ENCODE measurements at regions not wholly inside any gene's neighbourhood (a gene's known extent, or its start where the extent isn't known, plus 50 kb on each side); places are given as distances from the start of the nearest gene placed in this dataset.

DNA sequence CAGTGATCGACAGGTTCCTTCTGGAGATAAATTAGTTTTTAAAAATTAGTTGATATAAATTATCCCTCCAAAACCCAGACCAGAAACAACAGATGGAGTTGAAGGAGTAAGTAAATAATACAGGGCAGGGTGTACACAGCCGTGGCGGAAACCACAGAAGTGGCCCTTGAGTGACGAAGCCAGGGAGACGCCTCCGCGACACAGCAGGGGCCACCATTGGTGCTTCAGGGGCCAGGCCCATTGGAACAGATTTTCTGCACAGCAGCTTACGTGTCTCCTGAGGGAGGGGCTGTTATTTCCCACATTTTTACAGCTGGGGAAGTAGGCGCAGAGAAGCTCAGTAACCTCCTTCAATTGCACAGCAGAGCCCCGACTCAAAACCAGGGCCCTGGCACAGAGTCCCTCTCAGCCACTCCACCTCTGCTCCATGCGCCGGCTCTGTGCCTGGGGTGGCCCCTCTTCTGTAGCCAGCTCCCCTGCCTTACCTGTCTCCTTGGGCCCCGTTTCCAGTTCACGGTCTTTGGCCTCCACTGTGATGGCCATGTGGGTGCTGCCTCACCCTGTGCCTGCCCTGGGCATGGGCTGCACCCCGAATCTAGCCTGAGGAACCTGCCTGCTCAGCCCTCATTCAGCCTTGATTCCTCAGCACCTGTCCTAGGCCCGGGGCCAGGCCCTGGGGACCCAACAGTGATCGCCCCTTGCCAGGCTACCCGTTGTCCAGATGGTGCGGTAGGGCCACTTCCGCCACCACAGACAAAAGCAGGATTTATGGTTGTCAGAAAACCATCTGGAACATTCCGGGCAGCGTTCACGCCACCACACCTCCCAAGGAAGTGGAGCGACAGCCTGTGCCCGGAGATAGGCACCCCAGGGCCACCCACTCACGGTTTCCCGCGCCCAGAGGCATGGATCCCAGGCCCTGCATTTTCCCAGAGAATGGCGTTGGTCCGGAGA is 128.5 kb upstream of the GSE1 start:
- Histone ChIP-seq H3K79me1 (ENCODE audit: low read length) (no peaks in the 10 kb centered on the region), H4K5ac (ENCODE audit: low read length) (no peak overlapping the region), H3K56ac (ENCODE audit: low read length) (no peak overlapping the region), H3K23ac (ENCODE audit: low read length) (no peak overlapping the region), H3K27ac (ENCODE audit: low read depth, low read length) (no peak overlapping the region), H3K18ac (ENCODE audit: low read length) (no peak overlapping the region), H3K4ac (ENCODE audit: low read depth, low read length) (no peak overlapping the region), H2BK5ac (ENCODE audit: low read length) (no peak overlapping the region), H3K4me3 (ENCODE audit: low read length) (no peak overlapping the region), H3K79me2 (ENCODE audit: control insufficient read depth, insufficient read depth, low read length) (no peaks in the 10 kb centered on the region), H2AK5ac (ENCODE audit: low read length) (no peak overlapping the region), H3K9ac (ENCODE audit: low read length) (no peak overlapping the region), H3K4me2 (ENCODE audit: low read length) (no peak overlapping the region), H2BK120ac (ENCODE audit: low read depth, low read length) (no peak overlapping the region), H3K27me3 (ENCODE audit: insufficient read depth, low read length, poor library complexity) (no peaks in the 10 kb centered on the region), H4K8ac (ENCODE audit: low read depth, low read length) (no peak overlapping the region), H3K4me1 (ENCODE audit: control insufficient read depth, low read depth, low read length) (no peaks in the 10 kb centered on the region), H2BK15ac (replicated peaks; ENCODE audit: low read depth) (no peak overlapping the region), H3K36me3 (ENCODE audit: control insufficient read depth, insufficient read depth, low read length) (no peaks in the 10 kb centered on the region)
- WGBS (ENCODE audit: extremely low coverage, insufficient coverage, low lambda C conversion rate): no CpG with 5 or more reads among the region's 30 CpGs
- no peak for DNase-seq

DNA sequence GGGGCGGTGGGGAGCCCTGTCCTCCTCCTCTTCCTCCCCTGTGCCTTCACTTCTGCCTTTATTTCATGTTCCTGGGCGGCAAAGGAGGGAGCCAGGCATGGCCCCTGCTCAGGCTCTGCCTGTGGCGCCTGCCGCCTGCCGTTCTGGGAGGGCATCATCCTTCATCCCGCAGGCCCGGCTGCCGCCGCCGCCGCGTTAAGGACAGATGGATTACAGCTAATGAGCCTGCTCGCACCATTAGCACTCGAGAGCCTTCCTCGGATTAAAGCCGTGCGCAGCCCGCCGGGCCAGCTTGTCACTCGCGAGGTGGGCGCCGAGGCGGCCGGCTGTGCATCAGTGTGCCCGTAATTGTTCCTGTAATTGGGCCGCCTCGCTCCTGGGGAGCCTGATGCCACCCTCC is 127.7 kb upstream of the GSE1 start:
- H4K5ac ChIP-seq (ENCODE audit: low read length): no peak overlapping the region
- H4K8ac ChIP-seq (ENCODE audit: low read depth, low read length): no peak overlapping the region
- H3K79me2 ChIP-seq (ENCODE audit: control insufficient read depth, insufficient read depth, low read length): no peaks in the 10 kb centered on the region
- no peak overlapping the region for H3K4me3 ChIP-seq (ENCODE audit: low read length)
- no peak for DNase-seq
- H3K56ac ChIP-seq (ENCODE audit: low read length): no peak overlapping the region
- H2BK15ac ChIP-seq (replicated peaks; ENCODE audit: low read depth): no peak overlapping the region
- WGBS (ENCODE audit: extremely low coverage, insufficient coverage, low lambda C conversion rate): no CpG with 5 or more reads among the region's 28 CpGs
- no peak overlapping the region for H3K4ac ChIP-seq (ENCODE audit: low read depth, low read length)
- H3K36me3 ChIP-seq (ENCODE audit: control insufficient read depth, insufficient read depth, low read length): no peaks in the 10 kb centered on the region
- no peak overlapping the region for H2BK5ac ChIP-seq (ENCODE audit: low read length)
- no peak overlapping the region for H2BK120ac ChIP-seq (ENCODE audit: low read depth, low read length)
- H3K4me1 ChIP-seq (ENCODE audit: control insufficient read depth, low read depth, low read length): no peaks in the 10 kb centered on the region
- H3K18ac ChIP-seq (ENCODE audit: low read length): no peak overlapping the region
- no peak overlapping the region for H3K27ac ChIP-seq (ENCODE audit: low read depth, low read length)
- no peak overlapping the region for H2AK5ac ChIP-seq (ENCODE audit: low read length)
- H3K9ac ChIP-seq (ENCODE audit: low read length): no peak overlapping the region
- no peaks in the 10 kb centered on the region for H3K79me1 ChIP-seq (ENCODE audit: low read length)
- H3K27me3 ChIP-seq (ENCODE audit: insufficient read depth, low read length, poor library complexity): no peaks in the 10 kb centered on the region
- no peak overlapping the region for H3K23ac ChIP-seq (ENCODE audit: low read length)
- H3K4me2 ChIP-seq (ENCODE audit: low read length): no peak overlapping the region

DNA sequence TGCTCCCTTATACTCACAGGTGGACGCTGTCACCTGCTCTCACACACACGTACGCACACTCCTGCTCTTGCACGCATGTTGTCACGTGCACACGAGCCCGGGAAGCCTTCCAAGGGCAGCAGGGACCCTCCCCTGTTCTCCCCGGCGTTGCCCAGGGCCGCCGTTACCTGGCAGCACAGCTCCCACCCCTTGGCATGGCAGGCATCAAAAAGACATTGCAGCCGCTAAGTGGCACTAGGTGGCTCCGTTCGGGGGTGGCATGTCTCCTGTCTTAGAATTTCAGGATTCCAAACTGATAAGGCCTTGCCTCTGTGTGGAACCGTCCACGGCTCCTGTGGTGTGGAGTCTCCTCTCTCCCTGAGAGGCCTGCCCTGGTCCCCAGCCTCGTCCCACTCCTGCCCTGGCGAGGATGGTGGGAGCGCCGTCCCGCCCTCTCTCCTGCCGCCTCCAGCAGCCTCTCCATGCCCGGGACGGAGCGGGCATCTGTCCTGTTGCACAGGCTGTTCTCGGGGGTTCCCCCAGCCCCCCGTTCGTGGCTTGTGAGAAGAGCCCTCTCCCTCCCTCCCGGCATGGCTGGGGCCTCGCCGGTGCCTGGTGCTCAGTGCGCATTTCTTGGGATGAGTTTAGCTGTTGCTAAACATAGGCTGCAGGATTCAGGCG is 126.7 kb upstream of the GSE1 start:
- Histone ChIP-seq H3K56ac (ENCODE audit: low read length) (no peak overlapping the region), H3K27ac (ENCODE audit: low read depth, low read length) (no peak overlapping the region), H4K5ac (ENCODE audit: low read length) (no peak overlapping the region), H3K4me1 (ENCODE audit: control insufficient read depth, low read depth, low read length) (no peaks in the 10 kb centered on the region), H3K23ac (ENCODE audit: low read length) (no peak overlapping the region), H3K4ac (ENCODE audit: low read depth, low read length) (no peak overlapping the region), H3K9ac (ENCODE audit: low read length) (no peak overlapping the region), H3K4me2 (ENCODE audit: low read length) (no peak overlapping the region), H3K79me2 (ENCODE audit: control insufficient read depth, insufficient read depth, low read length) (no peaks in the 10 kb centered on the region), H2AK5ac (ENCODE audit: low read length) (no peak overlapping the region), H3K79me1 (ENCODE audit: low read length) (no peaks in the 10 kb centered on the region), H2BK15ac (replicated peaks; ENCODE audit: low read depth) (no peak overlapping the region), H4K8ac (ENCODE audit: low read depth, low read length) (no peak overlapping the region), H3K27me3 (ENCODE audit: insufficient read depth, low read length, poor library complexity) (no peaks in the 10 kb centered on the region), H3K4me3 (ENCODE audit: low read length) (no peak overlapping the region), H2BK120ac (ENCODE audit: low read depth, low read length) (no peak overlapping the region), H3K36me3 (ENCODE audit: control insufficient read depth, insufficient read depth, low read length) (no peaks in the 10 kb centered on the region), H3K18ac (ENCODE audit: low read length) (no peak overlapping the region), H2BK5ac (ENCODE audit: low read length) (no peak overlapping the region)
- no CpG with 5 or more reads among the region's 33 CpGs for WGBS (ENCODE audit: extremely low coverage, insufficient coverage, low lambda C conversion rate)
- DNase-seq: no peak

DNA sequence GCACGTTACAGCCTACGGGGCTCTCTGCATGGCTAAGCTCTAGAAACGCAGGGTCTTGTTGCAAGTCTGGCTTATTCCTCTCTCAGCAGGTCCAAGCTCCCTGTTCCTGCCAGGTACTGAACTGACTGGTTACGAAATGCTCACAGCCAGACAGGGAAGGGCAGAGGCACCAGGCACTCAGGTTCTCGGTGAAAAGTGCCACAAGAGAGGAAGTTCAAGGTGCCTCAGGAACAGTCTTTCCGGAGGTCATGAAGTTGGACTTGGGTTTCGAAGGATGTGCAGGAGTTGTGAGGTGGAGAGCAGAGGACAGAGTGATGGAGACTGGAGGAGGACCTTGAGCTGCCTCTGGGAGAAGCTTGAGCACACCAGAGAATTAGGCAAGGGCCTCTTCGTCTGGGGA is 124.7 kb upstream of the GSE1 start:
- WGBS (ENCODE audit: extremely low coverage, insufficient coverage, low lambda C conversion rate): no CpG with 5 or more reads among the region's 8 CpGs
- H3K9ac ChIP-seq (ENCODE audit: low read length): no peak overlapping the region

DNA sequence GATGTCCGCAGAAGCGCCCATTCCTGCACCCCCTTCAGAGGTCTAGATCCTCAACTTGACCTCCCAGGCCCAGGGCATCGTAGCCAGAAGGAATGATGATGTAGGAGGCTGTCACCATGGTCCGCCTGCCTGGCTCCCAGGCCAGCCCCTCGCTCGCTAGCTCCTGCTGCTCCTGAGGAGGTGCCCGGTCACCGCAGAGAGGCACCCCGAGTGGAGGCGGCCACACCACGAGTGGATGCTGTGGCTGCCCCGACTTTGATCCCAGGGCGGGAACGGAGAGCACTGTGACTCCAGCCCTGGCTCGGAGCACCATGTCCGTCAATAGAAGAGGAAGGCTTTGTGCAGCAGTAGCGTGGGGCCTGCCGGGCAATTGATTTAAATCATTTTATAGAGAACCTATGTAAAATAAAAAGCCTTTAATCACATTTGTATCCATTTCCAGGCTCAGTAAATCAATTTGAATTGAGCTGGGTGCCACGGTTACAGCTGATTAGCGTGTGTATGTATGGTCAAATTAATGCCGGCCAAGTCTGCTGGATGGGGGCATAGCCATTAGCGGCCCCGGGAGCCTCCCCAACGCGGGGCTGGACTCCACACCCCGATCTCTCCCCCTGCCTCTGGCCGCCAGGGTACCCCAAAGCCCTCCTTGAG is 122.6 kb upstream of the GSE1 start:
- Histone ChIP-seq H2BK120ac (ENCODE audit: low read depth, low read length) (no peak overlapping the region), H3K9ac (ENCODE audit: low read length) (no peak overlapping the region), H3K18ac (ENCODE audit: low read length) (no peak overlapping the region), H2BK15ac (replicated peaks; ENCODE audit: low read depth) (no peak overlapping the region), H3K4me2 (ENCODE audit: low read length) (no peak overlapping the region), H3K27me3 (ENCODE audit: insufficient read depth, low read length, poor library complexity) (no peaks in the 10 kb centered on the region), H3K4me1 (ENCODE audit: control insufficient read depth, low read depth, low read length) (peaks cover 5% of the 10 kb centered on the region), H3K27ac (ENCODE audit: low read depth, low read length) (no peak overlapping the region), H3K36me3 (ENCODE audit: control insufficient read depth, insufficient read depth, low read length) (no peaks in the 10 kb centered on the region), H3K4ac (ENCODE audit: low read depth, low read length) (no peak overlapping the region), H3K4me3 (ENCODE audit: low read length) (no peak overlapping the region), H3K79me1 (ENCODE audit: low read length) (no peaks in the 10 kb centered on the region), H3K56ac (ENCODE audit: low read length) (no peak overlapping the region), H3K23ac (ENCODE audit: low read length) (no peak overlapping the region), H3K79me2 (ENCODE audit: control insufficient read depth, insufficient read depth, low read length) (no peaks in the 10 kb centered on the region), H2AK5ac (ENCODE audit: low read length) (no peak overlapping the region), H4K5ac (ENCODE audit: low read length) (no peak overlapping the region), H2BK5ac (ENCODE audit: low read length) (no peak overlapping the region), H4K8ac (ENCODE audit: low read depth, low read length) (no peak overlapping the region)
- no peak for DNase-seq
- WGBS (ENCODE audit: extremely low coverage, insufficient coverage, low lambda C conversion rate): no CpG with 5 or more reads among the region's 27 CpGs

More for the DNA sequence above, 124.7 kb upstream of the GSE1 start:
- Histone ChIP-seq H3K23ac (ENCODE audit: low read length) (no peak overlapping the region), H3K4ac (ENCODE audit: low read depth, low read length) (no peak overlapping the region), H4K8ac (ENCODE audit: low read depth, low read length) (no peak overlapping the region), H2BK5ac (ENCODE audit: low read length) (no peak overlapping the region), H4K5ac (ENCODE audit: low read length) (no peak overlapping the region), H2BK120ac (ENCODE audit: low read depth, low read length) (no peak overlapping the region), H2BK15ac (replicated peaks; ENCODE audit: low read depth) (no peak overlapping the region), H3K4me2 (ENCODE audit: low read length) (no peak overlapping the region), H3K56ac (ENCODE audit: low read length) (no peak overlapping the region), H3K27me3 (ENCODE audit: insufficient read depth, low read length, poor library complexity) (no peaks in the 10 kb centered on the region), H3K36me3 (ENCODE audit: control insufficient read depth, insufficient read depth, low read length) (no peaks in the 10 kb centered on the region), H3K4me3 (ENCODE audit: low read length) (no peak overlapping the region), H3K4me1 (ENCODE audit: control insufficient read depth, low read depth, low read length) (peaks cover 5% of the 10 kb centered on the region), H3K18ac (ENCODE audit: low read length) (no peak overlapping the region), H3K79me2 (ENCODE audit: control insufficient read depth, insufficient read depth, low read length) (no peaks in the 10 kb centered on the region), H3K27ac (ENCODE audit: low read depth, low read length) (no peak overlapping the region), H2AK5ac (ENCODE audit: low read length) (no peak overlapping the region), H3K79me1 (ENCODE audit: low read length) (no peaks in the 10 kb centered on the region)
- DNase-seq: no peak

Measured in mesendoderm (in vitro differentiated cells).